ENCODE measurements at regions not wholly inside any gene's neighbourhood (a gene's known extent, or its start where the extent isn't known, plus 50 kb on each side); places are given as distances from the start of the nearest gene placed in this dataset.

DNA sequence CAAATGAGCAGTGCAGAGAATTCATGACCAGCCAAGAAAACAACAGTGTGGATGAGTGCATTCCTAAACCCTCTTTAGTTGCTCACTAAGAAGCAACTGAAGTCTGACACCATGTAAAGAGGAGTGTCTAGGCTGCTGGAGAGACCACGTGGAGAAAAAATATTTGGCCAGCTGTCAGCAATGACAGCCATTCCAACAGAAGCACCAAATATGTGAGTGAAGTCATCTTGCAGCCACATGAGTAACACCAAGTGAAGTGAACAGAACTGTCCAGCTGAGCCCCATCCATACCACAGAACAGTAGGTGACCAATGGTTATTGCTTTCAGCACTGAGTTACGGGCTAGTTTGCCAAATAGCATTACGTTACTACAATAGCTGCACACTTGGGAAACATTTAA lies 89.4 kb downstream of the TBXT start:
- TF ChIP-seq POLR2A (IDR thresholded peaks at IDR 0.05) (no peak), EP300 (IDR thresholded peaks at IDR 0.05) (no peak), POLR2AphosphoS5 (IDR thresholded peaks at IDR 0.05) (no peak)
- TF ChIP-seq, protein P1, sequence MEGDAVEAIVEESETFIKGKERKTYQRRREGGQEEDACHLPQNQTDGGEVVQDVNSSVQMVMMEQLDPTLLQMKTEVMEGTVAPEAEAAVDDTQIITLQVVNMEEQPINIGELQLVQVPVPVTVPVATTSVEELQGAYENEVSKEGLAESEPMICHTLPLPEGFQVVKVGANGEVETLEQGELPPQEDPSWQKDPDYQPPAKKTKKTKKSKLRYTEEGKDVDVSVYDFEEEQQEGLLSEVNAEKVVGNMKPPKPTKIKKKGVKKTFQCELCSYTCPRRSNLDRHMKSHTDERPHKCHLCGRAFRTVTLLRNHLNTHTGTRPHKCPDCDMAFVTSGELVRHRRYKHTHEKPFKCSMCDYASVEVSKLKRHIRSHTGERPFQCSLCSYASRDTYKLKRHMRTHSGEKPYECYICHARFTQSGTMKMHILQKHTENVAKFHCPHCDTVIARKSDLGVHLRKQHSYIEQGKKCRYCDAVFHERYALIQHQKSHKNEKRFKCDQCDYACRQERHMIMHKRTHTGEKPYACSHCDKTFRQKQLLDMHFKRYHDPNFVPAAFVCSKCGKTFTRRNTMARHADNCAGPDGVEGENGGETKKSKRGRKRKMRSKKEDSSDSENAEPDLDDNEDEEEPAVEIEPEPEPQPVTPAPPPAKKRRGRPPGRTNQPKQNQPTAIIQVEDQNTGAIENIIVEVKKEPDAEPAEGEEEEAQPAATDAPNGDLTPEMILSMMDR (IDR thresholded peaks at IDR 0.05) = no peak
